DOHH2 (cell line): ENCODE measurements at regions not wholly inside any gene's neighbourhood (a gene's known extent, or its start where the extent isn't known, plus 50 kb on each side); places are given as distances from the start of the nearest gene placed in this dataset.

Source experiments
- EZH2phosphoT487 ChIP-seq: fragments of 200-600 bp; sonication (generic); IDR thresholded peaks from 2 replicates; pipeline ENCODE4 v1.6.1; 2017; ENCODE audit warnings: borderline replicate concordance, mild to moderate bottlenecking, antibody characterized with exemption, low read length, moderate library complexity, mixed read lengths
- TF ChIP-seq, protein P1 (sequence below): fragments of 200-600 bp; sonication (generic); IDR thresholded peaks from one replicate; pipeline ENCODE4 v1.5.1; 2014; ENCODE audit warnings: antibody characterized with exemption, mild to moderate bottlenecking, low read depth, low read length; ENCODE audit not compliant: poor library complexity, severe bottlenecking

DNA sequence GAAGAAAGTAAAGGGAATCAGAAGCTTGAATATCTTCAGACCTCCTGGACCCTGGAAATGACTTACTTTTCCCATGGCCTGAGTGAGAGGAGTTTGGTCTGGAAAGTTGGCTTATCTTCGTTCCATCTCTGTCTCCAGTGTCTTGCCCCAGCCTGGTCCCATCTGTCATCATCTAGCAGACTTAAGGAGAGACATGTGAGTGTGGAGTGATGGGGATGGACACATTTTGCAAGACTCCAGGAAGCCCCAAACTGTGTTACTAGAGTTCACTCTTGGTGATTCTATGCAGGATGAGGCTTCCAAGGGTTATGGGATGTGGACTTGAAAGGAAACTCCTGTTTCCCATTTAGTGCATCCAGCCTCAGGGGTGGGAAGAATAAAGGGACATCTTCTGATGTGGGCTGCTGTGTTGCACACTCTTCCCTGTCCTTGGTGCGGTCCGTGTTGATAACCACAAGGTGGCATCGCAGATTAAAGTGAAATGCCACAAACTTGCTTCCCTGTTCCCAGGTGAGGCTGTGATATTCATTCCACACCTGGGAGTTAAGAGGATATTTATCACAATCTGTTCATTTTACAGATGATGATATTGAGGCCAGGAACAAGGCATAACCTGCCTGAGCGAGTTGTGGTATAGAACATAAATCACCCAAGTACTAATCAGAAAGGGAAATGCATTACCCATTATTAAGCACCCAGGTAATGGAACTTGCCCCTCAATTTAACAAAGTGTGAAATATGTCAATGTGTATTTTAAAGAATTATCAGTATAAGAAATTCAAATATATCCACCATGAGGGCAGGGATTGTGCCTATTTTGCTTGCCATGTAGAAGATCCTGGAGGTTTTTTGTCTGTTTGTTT lies 269.9 kb upstream of the PAPPA start:
- TF ChIP-seq, protein P1, sequence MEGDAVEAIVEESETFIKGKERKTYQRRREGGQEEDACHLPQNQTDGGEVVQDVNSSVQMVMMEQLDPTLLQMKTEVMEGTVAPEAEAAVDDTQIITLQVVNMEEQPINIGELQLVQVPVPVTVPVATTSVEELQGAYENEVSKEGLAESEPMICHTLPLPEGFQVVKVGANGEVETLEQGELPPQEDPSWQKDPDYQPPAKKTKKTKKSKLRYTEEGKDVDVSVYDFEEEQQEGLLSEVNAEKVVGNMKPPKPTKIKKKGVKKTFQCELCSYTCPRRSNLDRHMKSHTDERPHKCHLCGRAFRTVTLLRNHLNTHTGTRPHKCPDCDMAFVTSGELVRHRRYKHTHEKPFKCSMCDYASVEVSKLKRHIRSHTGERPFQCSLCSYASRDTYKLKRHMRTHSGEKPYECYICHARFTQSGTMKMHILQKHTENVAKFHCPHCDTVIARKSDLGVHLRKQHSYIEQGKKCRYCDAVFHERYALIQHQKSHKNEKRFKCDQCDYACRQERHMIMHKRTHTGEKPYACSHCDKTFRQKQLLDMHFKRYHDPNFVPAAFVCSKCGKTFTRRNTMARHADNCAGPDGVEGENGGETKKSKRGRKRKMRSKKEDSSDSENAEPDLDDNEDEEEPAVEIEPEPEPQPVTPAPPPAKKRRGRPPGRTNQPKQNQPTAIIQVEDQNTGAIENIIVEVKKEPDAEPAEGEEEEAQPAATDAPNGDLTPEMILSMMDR: peak; percentile 52
- no peak for TF ChIP-seq EZH2phosphoT487
